ENCODE measurements at regions not wholly inside any gene's neighbourhood (a gene's known extent, or its start where the extent isn't known, plus 50 kb on each side); places are given as distances from the start of the nearest gene placed in this dataset.

- no peak for DNase-seq (ENCODE audit: low read depth, low spot score)
Measured at GRCh38 chr6:24010133-24010532, 115.9 kb upstream of the NRSN1 start.

- DNase-seq (ENCODE audit: low read depth, low spot score): no peak
Measured at GRCh38 chr6:24016286-24016685, 109.7 kb upstream of the NRSN1 start.

DNA sequence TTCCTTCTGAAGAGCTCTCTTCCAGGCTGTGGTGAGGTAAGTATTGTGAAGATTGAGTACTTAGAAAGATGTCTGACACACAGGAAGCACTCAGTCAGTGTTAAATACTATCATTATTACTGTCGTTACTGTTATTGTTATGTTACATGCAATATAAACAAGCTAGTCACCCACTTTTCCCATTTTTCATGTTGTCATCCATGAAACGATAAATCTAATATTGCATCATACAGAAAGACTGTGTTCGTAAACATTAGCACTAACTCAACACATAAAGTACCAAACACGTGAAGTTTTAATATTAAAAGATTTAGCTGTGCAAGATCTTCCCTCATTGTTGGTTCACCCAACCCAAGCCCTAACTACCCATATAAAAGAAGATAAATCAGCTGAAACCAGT is 109.2 kb upstream of the NRSN1 start:
- no peak for DNase-seq (ENCODE audit: low read depth, low spot score)

- DNase-seq (ENCODE audit: low read depth, low spot score): no peak
Measured at GRCh38 chr6:24019393-24019792, 106.6 kb upstream of the NRSN1 start.

- DNase-seq (ENCODE audit: low read depth, low spot score): no peak
Measured at GRCh38 chr6:24019830-24020229, 106.2 kb upstream of the NRSN1 start.

- DNase-seq (ENCODE audit: low read depth, low spot score): no peak
Measured at GRCh38 chr6:24026050-24026449, 100.0 kb upstream of the NRSN1 start.

DNA sequence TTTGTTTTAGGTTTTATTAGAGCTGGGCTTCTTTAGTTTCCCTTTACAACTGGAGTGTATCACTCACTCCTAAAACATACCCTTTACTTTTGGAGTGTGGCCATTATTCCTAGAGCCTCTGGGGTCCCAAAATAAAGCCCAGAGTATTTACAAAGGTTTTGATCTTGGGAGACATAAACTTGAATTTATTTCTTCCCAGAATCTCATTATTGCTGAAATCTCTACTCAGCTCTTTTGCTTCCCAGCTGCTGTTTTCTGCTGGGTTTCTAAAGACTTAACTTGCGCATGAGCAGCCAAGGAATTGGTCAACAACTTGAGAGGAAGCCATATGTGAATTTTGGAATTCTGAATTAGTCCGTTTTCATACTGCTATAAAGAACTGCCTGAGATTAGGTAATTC is 94.5 kb upstream of the NRSN1 start:
- DNase-seq (ENCODE audit: low read depth, low spot score): no peak

DNA sequence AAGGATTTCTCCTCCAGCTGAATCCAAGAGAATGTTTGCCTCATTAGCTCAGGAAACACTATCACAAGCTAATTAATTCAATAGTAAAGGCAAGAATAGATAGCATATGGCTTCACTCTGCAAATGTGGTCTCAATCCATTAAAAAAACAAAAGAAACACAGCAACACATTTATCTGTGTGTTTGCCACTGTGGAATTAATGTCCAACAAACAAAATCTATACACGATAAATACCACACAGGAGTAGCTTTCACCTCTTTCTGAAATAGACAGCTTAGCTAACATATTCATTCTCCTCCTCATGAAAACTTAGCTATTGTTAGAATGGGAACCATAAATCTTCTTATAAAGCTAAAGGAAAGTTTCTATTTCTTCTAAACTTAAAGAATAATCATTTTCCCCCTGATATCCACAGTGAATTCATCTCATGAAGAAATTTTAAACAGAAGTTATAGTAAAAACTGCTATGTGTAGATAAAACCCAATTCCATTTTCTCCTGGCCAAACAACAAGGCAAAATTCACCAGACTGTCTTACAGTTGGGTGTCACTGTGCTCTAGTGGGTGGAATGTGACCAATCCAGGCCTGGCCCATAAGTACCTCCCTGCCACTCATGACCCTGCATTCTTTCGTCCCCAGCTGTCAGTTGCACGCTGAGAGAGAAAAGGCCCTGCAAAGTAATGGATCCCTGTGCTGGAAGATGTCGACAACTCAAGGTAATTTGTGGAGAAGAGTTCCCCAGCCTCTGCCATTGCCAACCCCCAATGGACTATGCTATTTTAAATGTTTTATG is 92.9 kb upstream of the NRSN1 start:
- DNase-seq (ENCODE audit: low read depth, low spot score): no peak

DNA sequence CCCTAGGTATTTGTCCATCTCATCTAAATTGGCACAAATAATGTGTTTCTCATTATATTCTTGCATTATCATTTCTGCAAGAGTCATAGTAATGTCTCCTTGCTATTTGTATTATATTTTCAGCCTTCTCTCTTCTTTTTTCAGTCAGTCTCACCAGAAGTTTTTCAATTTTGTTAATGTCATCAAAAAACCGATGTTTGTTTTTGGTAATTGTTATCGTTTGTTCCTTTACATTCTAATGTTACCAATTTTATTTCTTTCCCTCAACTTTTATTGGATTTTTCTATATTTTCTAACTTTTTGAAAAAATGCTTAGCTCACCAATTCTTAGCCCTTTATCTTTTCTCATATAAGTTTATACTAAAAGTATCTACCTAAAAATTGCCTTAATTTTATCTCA is 82.2 kb upstream of the NRSN1 start:
- DNase-seq (ENCODE audit: low read depth, low spot score): no peak

- DNase-seq (ENCODE audit: low read depth, low spot score): no peak
Measured at GRCh38 chr6:24051942-24052589, 73.9 kb upstream of the NRSN1 start.

- DNase-seq (ENCODE audit: low read depth, low spot score): peak; percentile 38
Measured at GRCh38 chr6:24052590-24052961, 73.4 kb upstream of the NRSN1 start.

DNA sequence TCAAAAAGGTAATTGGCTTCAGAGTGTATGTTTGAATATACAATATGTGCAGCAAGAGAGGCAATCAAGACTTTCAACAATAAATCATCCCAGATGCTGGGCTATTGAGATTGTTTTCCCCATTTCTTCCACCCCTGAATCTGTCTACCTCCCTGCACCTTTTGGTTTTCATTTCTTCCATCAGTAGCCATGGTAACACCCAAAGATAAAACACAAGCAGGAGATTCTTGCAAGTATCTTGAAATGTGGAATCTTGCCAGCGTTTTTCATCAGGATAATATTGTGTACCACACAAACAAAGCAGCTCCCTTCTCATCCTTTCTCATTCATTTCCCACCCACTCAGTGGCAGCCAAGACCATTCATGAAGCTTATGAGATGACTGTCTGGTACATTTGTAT is 73.0 kb upstream of the NRSN1 start:
- peak; percentile 3 for DNase-seq (ENCODE audit: low read depth, low spot score)

GRCh38 chr6:24054388-24054787 is 71.6 kb upstream of the NRSN1 start:
- no peak for DNase-seq (ENCODE audit: low read depth, low spot score)

GRCh38 chr6:24056567-24056966 is 69.4 kb upstream of the NRSN1 start:
- no peak for DNase-seq (ENCODE audit: low read depth, low spot score)

GRCh38 chr6:24057030-24057429 is 69.0 kb upstream of the NRSN1 start:
- no peak for DNase-seq (ENCODE audit: low read depth, low spot score)

DNA sequence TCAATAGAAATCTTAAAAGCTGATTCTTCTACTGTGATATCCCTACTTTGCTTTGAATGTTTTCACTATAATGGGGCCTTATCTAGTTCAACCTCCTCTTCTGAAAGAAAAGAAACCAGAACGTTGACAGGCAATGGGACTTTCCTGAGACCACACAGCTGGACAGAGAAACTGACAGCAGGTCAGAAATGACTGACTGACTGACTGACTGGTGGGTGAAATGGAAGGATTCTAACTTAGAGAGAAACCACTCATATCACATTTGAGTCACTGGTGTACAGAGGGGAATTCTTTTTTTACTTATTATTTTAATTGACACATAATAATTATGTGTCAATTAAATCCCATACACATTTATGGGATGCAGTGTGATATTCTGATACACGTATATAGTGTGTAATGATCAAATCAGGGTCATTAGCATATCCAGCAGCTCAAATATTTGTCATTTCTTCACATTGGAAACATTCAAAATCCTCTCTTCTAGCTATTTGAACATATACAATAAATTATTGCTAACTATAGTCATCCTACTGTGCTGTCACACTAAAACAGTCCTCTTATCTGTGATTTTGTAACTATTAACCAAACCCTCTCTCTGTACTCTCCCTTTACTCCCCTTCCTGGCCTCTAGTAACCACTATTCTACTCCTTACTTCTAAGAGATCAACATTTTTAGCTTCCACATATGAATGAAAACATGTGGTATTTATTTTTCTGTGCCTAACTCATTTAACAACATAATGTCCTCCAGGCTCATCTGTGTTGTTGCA is 64.8 kb upstream of the NRSN1 start:
- DNase-seq (ENCODE audit: low read depth, low spot score): no peak

GRCh38 chr6:24064106-24064505 is 61.9 kb upstream of the NRSN1 start:
- DNase-seq (ENCODE audit: low read depth, low spot score): peak; percentile 62

DNA sequence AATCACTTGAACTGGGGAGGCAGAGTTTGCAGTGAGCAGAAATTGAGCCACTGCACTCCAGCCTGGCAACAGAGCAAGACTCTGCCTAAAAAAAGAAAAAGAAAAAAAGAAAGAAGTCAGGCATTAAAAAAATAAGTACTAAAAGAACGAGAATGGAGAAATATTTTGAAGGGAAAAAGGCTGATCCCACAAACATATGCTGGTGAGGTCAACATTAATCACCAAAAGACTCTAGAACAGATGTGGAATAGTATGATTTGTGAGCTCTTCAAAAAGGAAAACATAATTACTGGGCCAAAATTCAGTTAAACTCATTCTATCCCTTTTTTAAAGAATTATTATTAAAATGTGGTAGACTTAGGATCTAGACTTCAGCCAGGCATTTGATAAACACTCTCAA is 61.2 kb upstream of the NRSN1 start:
- DNase-seq (ENCODE audit: low read depth, low spot score): no peak

- DNase-seq (ENCODE audit: low read depth, low spot score): peak; percentile 63
Measured at GRCh38 chr6:24069526-24069925, 56.5 kb upstream of the NRSN1 start.

DNA sequence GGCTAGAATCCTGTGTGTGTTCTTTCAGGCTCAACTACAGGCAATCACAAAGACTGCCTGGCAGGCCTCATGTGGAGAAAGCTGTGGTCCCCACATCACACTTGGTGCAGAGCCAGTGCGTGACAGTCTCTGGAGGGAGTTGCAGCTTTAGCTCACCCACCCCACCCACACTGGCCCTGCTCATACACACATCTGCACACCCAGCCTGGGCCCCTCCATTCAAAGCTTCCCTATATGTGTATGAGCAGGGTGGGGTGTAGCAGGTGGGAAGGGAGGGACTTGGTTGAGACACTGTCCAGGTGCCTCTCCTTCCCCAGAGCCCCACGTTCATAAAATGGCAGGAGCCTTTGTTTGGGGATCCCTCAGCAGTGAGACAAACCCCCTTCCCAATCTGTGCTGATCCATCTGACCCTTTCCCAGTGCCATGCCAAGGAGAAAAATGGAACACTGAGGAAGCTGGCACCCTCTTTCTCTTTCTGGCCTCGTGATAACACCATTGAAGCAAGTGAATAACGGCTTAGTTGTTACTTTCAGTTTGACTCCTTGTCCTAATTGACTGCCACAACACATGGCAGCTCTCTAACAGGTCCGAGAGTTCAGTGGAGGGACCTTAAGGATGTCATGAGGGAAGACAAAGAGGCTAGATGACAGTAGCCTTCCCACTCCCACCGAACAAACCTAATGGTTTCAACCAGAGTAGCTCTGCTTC is 53.8 kb upstream of the NRSN1 start:
- no peak for DNase-seq (ENCODE audit: low read depth, low spot score)

GRCh38 chr6:24076011-24076410 is 50.0 kb upstream of the NRSN1 start:
- DNase-seq (ENCODE audit: low read depth, low spot score): no peak

All from astrocyte of the hippocampus (primary cell).